Transverse colon (tissue), 4 donors: ENCODE measurements at regions not wholly inside any gene's neighbourhood (a gene's known extent, or its start where the extent isn't known, plus 50 kb on each side); places are given as distances from the start of the nearest gene placed in this dataset.

ENCODE experiments used
- DNase-seq: peaks from one replicate; pipeline ENCODE4 v3.0.0-alpha.2; 2019
- H3K27ac ChIP-seq, 4 donors: fragments of 200-600 bp; sonication (generic); 2 replicates each; pipeline ENCODE4 v1.5.1; 2016 to 2018; ENCODE audit warnings: inconsistent platforms in 4 of 4
- H3K27me3 ChIP-seq: fragments of 200-600 bp; sonication (generic); 2 replicates; pipeline ENCODE4 v1.5.1; 2017; ENCODE audit warnings: inconsistent platforms
- H3K36me3 ChIP-seq, 4 donors: fragments of 200-600 bp; sonication (generic); 2 replicates each; pipeline ENCODE4 v1.5.1; 2017 to 2019; ENCODE audit warnings: inconsistent platforms in 4 of 4
- H3K4me1 ChIP-seq, 4 donors: fragments of 200-600 bp; sonication (generic); 2 replicates each; pipeline ENCODE4 v1.5.1; 2017 to 2020; ENCODE audit warnings: inconsistent platforms in 4 of 4
- H3K4me3 ChIP-seq, 4 donors: fragments of 200-600 bp; sonication (generic); 1 replicate in 1 of 4; 2 replicates in 3 of 4; pipeline versions ENCODE4 v1.5.1 to v1.6.1; 2017 to 2019; ENCODE audit warnings: inconsistent platforms in 4 of 4
- H3K9me3 ChIP-seq, 2 donors: fragments of 200-600 bp; sonication (generic); 2 replicates each; pipeline ENCODE4 v1.5.1; 2017 to 2019; ENCODE audit warnings: inconsistent platforms in 2 of 2
- CTCF ChIP-seq, 5 experiments: fragments of 200-600 bp in 3 of 5; fragments of 450-650 bp in 2 of 5; sonication (generic) in 3 of 5; IDR thresholded peaks; 1 replicate in 2 of 5; 2 replicates in 3 of 5; pipeline ENCODE4 v1.5.1; 2016 to 2017; ENCODE audit warnings: antibody characterized with exemption in 5 of 5, inconsistent platforms in 3 of 5, mild to moderate bottlenecking in 2 of 5, moderate library complexity in 1 of 5
- EP300 ChIP-seq: sonication (generic); formaldehyde crosslinking; IDR thresholded peaks from one replicate; pipeline ENCODE4 v1.6.1; 2017; ENCODE audit warnings: antibody characterized with exemption, low read depth
- POLR2A ChIP-seq: fragments of 450-650 bp; IDR thresholded peaks from one replicate; pipeline ENCODE4 v1.6.1; 2016; ENCODE audit warnings: antibody characterized with exemption, mild to moderate bottlenecking, moderate library complexity
- POLR2AphosphoS5 ChIP-seq, 3 donors: sonication (generic); formaldehyde crosslinking; IDR thresholded peaks; one replicate each; pipeline ENCODE4 v1.6.1; 2016; ENCODE audit warnings: antibody characterized with exemption in 3 of 3
- WGBS, 2 donors: methylation state at CpG; one replicate each; pipeline ENCODE4 v1.1.5; 2018; ENCODE audit warnings: low coverage in 1 of 2; 5-methylcytosine and 5-hydroxymethylcytosine counted together
- in situ Hi-C, 4 donors: fragments of 200-750 bp; cut with MboI; loops; one replicate each; pipeline versions ENCODE4 v1.15.0 to v1.15.1; 2017; ENCODE audit warnings: low sequenced_read_pairs in 3 of 4, low pct_ligation_motif_present in 1 of 4, low pct_unique_long_range_greater_than_20kb in 1 of 4
- intact Hi-C: fragments of 100-400 bp; cut with DNase I; formaldehyde crosslinking; loops from one replicate; pipeline ENCODE4 v1.15.1; 2023; ENCODE audit warnings: low total_unique reads

GRCh38 chr5:17893026-17893635 lies 258.9 kb downstream of the TAF11L14 start:
- H3K36me3 ChIP-seq = no peaks in the 10 kb centered on the region
- H3K4me3 ChIP-seq = no peak overlapping the region
- 83 to 91% methylated on average over 3 of the region's 3 CpGs for WGBS, 2 donors
- H3K4me1 ChIP-seq = no peaks in the 10 kb centered on the region
- no peaks in the 10 kb centered on the region for H3K27me3 ChIP-seq
- intact Hi-C loops = no loop called here
- no peak overlapping the region for H3K27ac ChIP-seq
- in situ Hi-C loops = no loop called here
- no peak for DNase-seq
- no peak for TF ChIP-seq POLR2A
- TF ChIP-seq EP300 = no peak
- no peak for TF ChIP-seq POLR2AphosphoS5 (IDR thresholded peaks at IDR 0.05)
- no peak for TF ChIP-seq CTCF (IDR thresholded peaks at IDR 0.05)
- H3K9me3 ChIP-seq = no peaks in the 10 kb centered on the region

- no peak for TF ChIP-seq POLR2A
- no peak for TF ChIP-seq CTCF (IDR thresholded peaks at IDR 0.05)
- no peak for TF ChIP-seq EP300
- no peak for TF ChIP-seq POLR2AphosphoS5 (IDR thresholded peaks at IDR 0.05)
- DNase-seq = no peak
- Histone ChIP-seq H3K4me1 (no peaks in the 10 kb centered on the region), H3K9me3 (no peaks in the 10 kb centered on the region), H3K36me3 (no peaks in the 10 kb centered on the region), H3K27ac (no peak overlapping the region), H3K27me3 (no peaks in the 10 kb centered on the region), H3K4me3 (no peak overlapping the region)
- WGBS, 2 donors = 29 to 63% methylated on average over 1 to 4 of the region's 4 CpGs
- intact Hi-C loops = no loop called here
- in situ Hi-C loops = no loop called here
Observed at GRCh38 chr5:17895288-17896033, 261.2 kb downstream of the TAF11L14 start.

GRCh38 chr5:17896605-17897004 lies 262.3 kb downstream of the TAF11L14 start:
- Histone ChIP-seq H3K4me1 (no peaks in the 10 kb centered on the region), H3K36me3 (no peaks in the 10 kb centered on the region), H3K9me3 (no peaks in the 10 kb centered on the region), H3K27ac (no peak overlapping the region), H3K27me3 (no peaks in the 10 kb centered on the region), H3K4me3 (no peak overlapping the region)
- in situ Hi-C loops = no loop called here
- intact Hi-C loops = no loop called here
- DNase-seq = no peak
- TF ChIP-seq POLR2AphosphoS5 (IDR thresholded peaks at IDR 0.05) = no peak
- TF ChIP-seq POLR2A = no peak
- no peak for TF ChIP-seq EP300
- TF ChIP-seq CTCF (IDR thresholded peaks at IDR 0.05) = no peak
- 47 to 52% methylated on average over 2 of the region's 2 CpGs for WGBS, 2 donors

- H3K27ac ChIP-seq = no peak overlapping the region
- TF ChIP-seq POLR2A = no peak
- no peak for TF ChIP-seq EP300
- no peak for TF ChIP-seq POLR2AphosphoS5 (IDR thresholded peaks at IDR 0.05)
- TF ChIP-seq CTCF (IDR thresholded peaks at IDR 0.05) = no peak
- 68 to 73% methylated on average over 3 to 4 of the region's 4 CpGs for WGBS, 2 donors
- no peak overlapping the region for H3K4me3 ChIP-seq
- no peaks in the 10 kb centered on the region for H3K9me3 ChIP-seq
- DNase-seq = no peak
- in situ Hi-C loops (no loop called here), intact Hi-C loops (no loop called here)
- H3K27me3 ChIP-seq = no peaks in the 10 kb centered on the region
- no peaks in the 10 kb centered on the region for H3K4me1 ChIP-seq
- H3K36me3 ChIP-seq = no peaks in the 10 kb centered on the region
Observed at GRCh38 chr5:17897776-17898175, 263.5 kb downstream of the TAF11L14 start.
